HG02623 (cell line): ENCODE measurements at regions not wholly inside any gene's neighbourhood (a gene's known extent, or its start where the extent isn't known, plus 50 kb on each side); places are given as distances from the start of the nearest gene placed in this dataset.

Source experiments
- ATAC-seq: cut with Tn5 transposase; IDR thresholded peaks from one replicate; pipeline ENCODE4 v1.9.1; 2021; ENCODE audit warnings: moderate library complexity; ENCODE audit not compliant: unreplicated experiment

GRCh38 chr7:36029853-36030515 lies 123.1 kb upstream of the EEPD1 start:
- ATAC-seq, result no peak

GRCh38 chr7:36032361-36032818 lies 120.7 kb upstream of the EEPD1 start:
- no peak for ATAC-seq

GRCh38 chr7:36034020-36034419 lies 119.0 kb upstream of the EEPD1 start:
- ATAC-seq, result no peak

- ATAC-seq, result no peak
Observed at GRCh38 chr7:36035186-36035585, 117.9 kb upstream of the EEPD1 start.

GRCh38 chr7:36036590-36036989 lies 116.5 kb upstream of the EEPD1 start:
- ATAC-seq, result no peak

GRCh38 chr7:36037121-36037662 lies 115.9 kb upstream of the EEPD1 start:
- no peak for ATAC-seq

- ATAC-seq, result no peak
Observed at GRCh38 chr7:36038063-36038721, 114.9 kb upstream of the EEPD1 start.

GRCh38 chr7:36039243-36039642 lies 113.8 kb upstream of the EEPD1 start:
- no peak for ATAC-seq

GRCh38 chr7:36039671-36040070 lies 113.4 kb upstream of the EEPD1 start:
- no peak for ATAC-seq

GRCh38 chr7:36040679-36041078 lies 112.4 kb upstream of the EEPD1 start:
- no peak for ATAC-seq

GRCh38 chr7:36044101-36044892 lies 108.8 kb upstream of the EEPD1 start:
- no peak for ATAC-seq

- ATAC-seq, result no peak
Observed at GRCh38 chr7:36045326-36045725, 107.7 kb upstream of the EEPD1 start.

GRCh38 chr7:36045830-36046341 lies 107.2 kb upstream of the EEPD1 start:
- no peak for ATAC-seq

GRCh38 chr7:36047091-36047658 lies 105.9 kb upstream of the EEPD1 start:
- ATAC-seq, result no peak

GRCh38 chr7:36048141-36048901 lies 104.7 kb upstream of the EEPD1 start:
- ATAC-seq, result no peak

- no peak for ATAC-seq
Observed at GRCh38 chr7:36048902-36049240, 104.2 kb upstream of the EEPD1 start.

GRCh38 chr7:36051501-36051900 lies 101.6 kb upstream of the EEPD1 start:
- ATAC-seq, result no peak

GRCh38 chr7:36053589-36053988 lies 99.5 kb upstream of the EEPD1 start:
- ATAC-seq, result no peak

- no peak for ATAC-seq
Observed at GRCh38 chr7:36054637-36055036, 98.4 kb upstream of the EEPD1 start.

GRCh38 chr7:36055207-36055606 lies 97.8 kb upstream of the EEPD1 start:
- ATAC-seq, result no peak
